Caco-2 (cell line): ENCODE measurements at regions not wholly inside any gene's neighbourhood (a gene's known extent, or its start where the extent isn't known, plus 50 kb on each side); places are given as distances from the start of the nearest gene placed in this dataset.

Source experiments
- BruUV-seq: library from RNA; stranded (reverse); fragments of 400-500 nt; replicated peaks from 2 replicates; lab custom pipeline; 2021; lab: Mats Ljungman, UMichigan
- CTCF ChIA-PET: fragments of 300-600 bp; sonication (Branson Sonifier 250); formaldehyde crosslinking; loops from one replicate; lab custom pipeline; 2022; ENCODE audit warnings: antibody characterized with exemption; lab: Charles Lee
- POLR2A ChIA-PET: fragments of 300-600 bp; sonication (Branson Sonifier 250); formaldehyde crosslinking; loops from one replicate; lab custom pipeline; 2022; ENCODE audit warnings: antibody characterized with exemption; lab: Charles Lee
- DNase-seq, 2 experiments: peaks; one replicate each; pipeline versions ENCODE4 v3.0.0 to v3.0.0-alpha.2; 2020 to 2022
- H3K27me3 ChIP-seq: replicated peaks from 2 replicates; pipeline ENCODE4 v1.6.0; 2011; ENCODE audit warnings: low read length; ENCODE audit not compliant: control insufficient read depth, insufficient read depth
- H3K36me3 ChIP-seq: 2 replicates; pipeline ENCODE4 v1.5.1; 2011; ENCODE audit warnings: low read length; ENCODE audit not compliant: control insufficient read depth, insufficient read depth
- H3K4me1 ChIP-seq: fragments of 250-450 bp; sonication (Bioruptor Pico); 2 replicates; pipeline ENCODE4 v1.5.1; 2020; ENCODE audit warnings: mild to moderate bottlenecking
- H3K4me3 ChIP-seq: 2 replicates; pipeline ENCODE4 v1.5.1; 2011; ENCODE audit warnings: low read depth, mild to moderate bottlenecking, control low read depth, low read length
- H3K9me3 ChIP-seq: fragments of 250-450 bp; sonication (Bioruptor Pico); 2 replicates; pipeline ENCODE4 v1.5.1; 2020; ENCODE audit warnings: mild to moderate bottlenecking, moderate library complexity
- H3K27ac Mint-ChIP-seq: one replicate; pipeline ENCODE4 v1.8.0; 2022; ENCODE audit warnings: mixed read lengths; ENCODE audit not compliant: unreplicated experiment
- H3K27me3 Mint-ChIP-seq: one replicate; pipeline ENCODE4 v1.8.0; 2022; ENCODE audit warnings: mixed read lengths; ENCODE audit not compliant: insufficient read depth, unreplicated experiment
- H3K36me3 Mint-ChIP-seq: one replicate; pipeline ENCODE4 v1.8.0; 2022; ENCODE audit warnings: mild to moderate bottlenecking, mixed read lengths; ENCODE audit not compliant: insufficient read depth, unreplicated experiment
- H3K4me1 Mint-ChIP-seq: one replicate; pipeline ENCODE4 v1.8.0; 2022; ENCODE audit warnings: low read depth, mixed read lengths; ENCODE audit not compliant: unreplicated experiment
- H3K4me3 Mint-ChIP-seq: one replicate; pipeline ENCODE4 v1.8.0; 2022; ENCODE audit warnings: mild to moderate bottlenecking, moderate library complexity, mixed read lengths; ENCODE audit not compliant: unreplicated experiment
- H3K9me3 Mint-ChIP-seq: one replicate; pipeline ENCODE4 v1.8.0; 2022; ENCODE audit warnings: mixed read lengths; ENCODE audit not compliant: unreplicated experiment
- intact Hi-C: fragments of 100-400 bp; cut with micrococcal nuclease; formaldehyde crosslinking; loops from one replicate; pipeline ENCODE4 v1.10.0; 2022; ENCODE audit not compliant: unreplicated experiment
- TF ChIP-seq, protein P1 (sequence below), 2 experiments: fragments of 200-600 bp in 1 of 2; IDR thresholded peaks; 1 replicate in 1 of 2; 2 replicates in 1 of 2; pipeline versions ENCODE4 v1.5.1 to v1.8.0; 2011 to 2022; ENCODE audit warnings: antibody characterized with exemption in 1 of 2, control low read depth in 1 of 2, inconsistent platforms in 1 of 2, low read depth in 1 of 2, low read length in 1 of 2, mild to moderate bottlenecking in 1 of 2, moderate library complexity in 1 of 2; ENCODE audit not compliant: insufficient read depth in 1 of 2, severe bottlenecking in 1 of 2, unreplicated experiment in 1 of 2

GRCh38 chr2:14126846-14127245 is 505.7 kb upstream of the LRATD1 start:
- H3K4me3 ChIP-seq, result no peak overlapping the region
- H3K9me3 ChIP-seq, result no peaks in the 10 kb centered on the region
- ChIA-PET POLR2A (no interaction called here), CTCF (no interaction called here)
- TF ChIP-seq, protein P1, sequence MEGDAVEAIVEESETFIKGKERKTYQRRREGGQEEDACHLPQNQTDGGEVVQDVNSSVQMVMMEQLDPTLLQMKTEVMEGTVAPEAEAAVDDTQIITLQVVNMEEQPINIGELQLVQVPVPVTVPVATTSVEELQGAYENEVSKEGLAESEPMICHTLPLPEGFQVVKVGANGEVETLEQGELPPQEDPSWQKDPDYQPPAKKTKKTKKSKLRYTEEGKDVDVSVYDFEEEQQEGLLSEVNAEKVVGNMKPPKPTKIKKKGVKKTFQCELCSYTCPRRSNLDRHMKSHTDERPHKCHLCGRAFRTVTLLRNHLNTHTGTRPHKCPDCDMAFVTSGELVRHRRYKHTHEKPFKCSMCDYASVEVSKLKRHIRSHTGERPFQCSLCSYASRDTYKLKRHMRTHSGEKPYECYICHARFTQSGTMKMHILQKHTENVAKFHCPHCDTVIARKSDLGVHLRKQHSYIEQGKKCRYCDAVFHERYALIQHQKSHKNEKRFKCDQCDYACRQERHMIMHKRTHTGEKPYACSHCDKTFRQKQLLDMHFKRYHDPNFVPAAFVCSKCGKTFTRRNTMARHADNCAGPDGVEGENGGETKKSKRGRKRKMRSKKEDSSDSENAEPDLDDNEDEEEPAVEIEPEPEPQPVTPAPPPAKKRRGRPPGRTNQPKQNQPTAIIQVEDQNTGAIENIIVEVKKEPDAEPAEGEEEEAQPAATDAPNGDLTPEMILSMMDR (IDR thresholded peaks at IDR 0.05; ENCODE audit: insufficient read depth in 1 of 2, low read depth in 1 of 2, low read length in 1 of 2, severe bottlenecking in 1 of 2, unreplicated experiment in 1 of 2), result no peak
- H3K4me1 ChIP-seq, result no peaks in the 10 kb centered on the region
- H3K27me3 ChIP-seq, result no peaks in the 10 kb centered on the region
- Mint-ChIP-seq H3K4me3 (no peak overlapping the region), H3K27ac (no peak overlapping the region), H3K36me3 (no peaks in the 10 kb centered on the region), H3K27me3 (peaks cover 2% of the 10 kb centered on the region), H3K4me1 (no peaks in the 10 kb centered on the region), H3K9me3 (peaks cover 14% of the 10 kb centered on the region)
- intact Hi-C loops, result no loop called here
- no peak for DNase-seq
- H3K36me3 ChIP-seq, result no peaks in the 10 kb centered on the region
- BruUV-seq, result no TSS peak

- Histone ChIP-seq H3K36me3 (no peaks in the 10 kb centered on the region), H3K4me3 (no peak overlapping the region), H3K27me3 (no peaks in the 10 kb centered on the region), H3K9me3 (no peaks in the 10 kb centered on the region), H3K4me1 (no peaks in the 10 kb centered on the region)
- no peak for DNase-seq
- POLR2A ChIA-PET, result no interaction called here
- TF ChIP-seq, protein P1 (IDR thresholded peaks at IDR 0.05; ENCODE audit: insufficient read depth in 1 of 2, low read depth in 1 of 2, low read length in 1 of 2, severe bottlenecking in 1 of 2, unreplicated experiment in 1 of 2), result no peak
- no TSS peak for BruUV-seq
- intact Hi-C loops, result no loop called here
- Mint-ChIP-seq H3K27me3 (no peaks in the 10 kb centered on the region), H3K27ac (no peak overlapping the region), H3K9me3 (peaks cover 14% of the 10 kb centered on the region), H3K4me1 (no peaks in the 10 kb centered on the region), H3K36me3 (no peaks in the 10 kb centered on the region), H3K4me3 (no peak overlapping the region)
- CTCF ChIA-PET, result no interaction called here
Measured at GRCh38 chr2:14127765-14128164, 504.8 kb upstream of the LRATD1 start.

- POLR2A ChIA-PET, result no interaction called here
- H3K4me3 ChIP-seq, result no peak overlapping the region
- no peaks in the 10 kb centered on the region for H3K9me3 ChIP-seq
- Mint-ChIP-seq H3K36me3 (no peaks in the 10 kb centered on the region), H3K27me3 (peaks cover 4% of the 10 kb centered on the region), H3K27ac (no peak overlapping the region), H3K4me1 (no peaks in the 10 kb centered on the region), H3K9me3 (peaks cover 8% of the 10 kb centered on the region), H3K4me3 (no peak overlapping the region)
- H3K36me3 ChIP-seq, result no peaks in the 10 kb centered on the region
- TF ChIP-seq, protein P1 (IDR thresholded peaks at IDR 0.05; ENCODE audit: insufficient read depth in 1 of 2, low read depth in 1 of 2, low read length in 1 of 2, severe bottlenecking in 1 of 2, unreplicated experiment in 1 of 2), result no peak
- CTCF ChIA-PET, result no interaction called here
- BruUV-seq, result no TSS peak
- intact Hi-C loops, result loop anchor here (1.0 kb wide), 1 partner anchor 40 kb away; no protein-coding TSS in a partner anchor
- DNase-seq, result no peak
- H3K27me3 ChIP-seq, result no peaks in the 10 kb centered on the region
- H3K4me1 ChIP-seq, result no peaks in the 10 kb centered on the region
Measured at GRCh38 chr2:14132386-14132785, 500.1 kb upstream of the LRATD1 start.
